HFFc6 (cell line): ENCODE measurements at regions not wholly inside any gene's neighbourhood (a gene's known extent, or its start where the extent isn't known, plus 50 kb on each side); places are given as distances from the start of the nearest gene placed in this dataset.

Experiments
- DNase-seq: peaks from one replicate; pipeline ENCODE4 v3.0.0-alpha.2; 2018
- H3K27ac Mint-ChIP-seq: 2 replicates; pipeline ENCODE4 v1.8.0; 2020; ENCODE audit warnings: mild to moderate bottlenecking, mixed read lengths
- H3K27me3 Mint-ChIP-seq: 2 replicates; pipeline ENCODE4 v1.8.0; 2021; ENCODE audit warnings: mild to moderate bottlenecking, moderate library complexity, mixed read lengths; ENCODE audit not compliant: insufficient read depth
- H3K36me3 Mint-ChIP-seq: 2 replicates; pipeline ENCODE4 v1.8.0; 2021; ENCODE audit warnings: low read depth, mixed read lengths
- H3K4me1 Mint-ChIP-seq: 2 replicates; pipeline ENCODE4 v1.8.0; 2020; ENCODE audit warnings: low read depth, mixed read lengths
- H3K4me3 Mint-ChIP-seq: 2 replicates; pipeline ENCODE4 v1.8.0; 2020; ENCODE audit warnings: mild to moderate bottlenecking, moderate library complexity, mixed read lengths
- H3K9me3 Mint-ChIP-seq: 2 replicates; pipeline ENCODE4 v1.8.0; 2020; ENCODE audit warnings: mild to moderate bottlenecking, mixed read lengths
- CTCF ChIP-seq: fragments of 200-600 bp; sonication (generic); IDR thresholded peaks from 2 replicates; pipeline ENCODE4 v1.5.0; 2021; ENCODE audit warnings: antibody characterized with exemption, mild to moderate bottlenecking

- Mint-ChIP-seq H3K36me3 (no peaks in the 10 kb centered on the region), H3K4me1 (peaks cover 19% of the 10 kb centered on the region), H3K9me3 (no peaks in the 10 kb centered on the region), H3K4me3 (no peak overlapping the region), H3K27ac (no peak overlapping the region), H3K27me3 (peaks cover 6% of the 10 kb centered on the region)
- no peak for DNase-seq
- no peak for TF ChIP-seq CTCF
Measured at GRCh38 chr3:46091741-46092701, 64.7 kb upstream of the XCR1 start.

- no peak for TF ChIP-seq CTCF
- H3K27ac Mint-ChIP-seq = no peak overlapping the region
- DNase-seq = no peak
- H3K36me3 Mint-ChIP-seq = no peaks in the 10 kb centered on the region
- H3K27me3 Mint-ChIP-seq = peaks cover 10% of the 10 kb centered on the region
- H3K4me3 Mint-ChIP-seq = no peak overlapping the region
- peaks cover 19% of the 10 kb centered on the region for H3K4me1 Mint-ChIP-seq
- no peaks in the 10 kb centered on the region for H3K9me3 Mint-ChIP-seq
Measured at GRCh38 chr3:46091046-46091445, 63.8 kb upstream of the XCR1 start.

GRCh38 chr3:46090161-46090591, 62.9 kb upstream of the XCR1 start:
- H3K27me3 Mint-ChIP-seq = peaks cover 10% of the 10 kb centered on the region
- no peaks in the 10 kb centered on the region for H3K36me3 Mint-ChIP-seq
- H3K27ac Mint-ChIP-seq = peak overlapping the region; percentile 67; the same call in 1 of the 2 replicates
- TF ChIP-seq CTCF = no peak
- no peak overlapping the region for H3K4me3 Mint-ChIP-seq
- no peak for DNase-seq
- H3K4me1 Mint-ChIP-seq = peaks cover 27% of the 10 kb centered on the region
- no peaks in the 10 kb centered on the region for H3K9me3 Mint-ChIP-seq

- TF ChIP-seq CTCF = no peak
- H3K36me3 Mint-ChIP-seq = no peaks in the 10 kb centered on the region
- H3K27me3 Mint-ChIP-seq = peaks cover 10% of the 10 kb centered on the region
- peak overlapping the region; percentile 67 for H3K27ac Mint-ChIP-seq
- no peaks in the 10 kb centered on the region for H3K9me3 Mint-ChIP-seq
- no peak overlapping the region for H3K4me3 Mint-ChIP-seq
- peaks cover 27% of the 10 kb centered on the region for H3K4me1 Mint-ChIP-seq
- DNase-seq = peak; percentile 96
Measured at GRCh38 chr3:46089237-46090011, 62.1 kb upstream of the XCR1 start.

- Mint-ChIP-seq H3K4me3 (no peak overlapping the region), H3K27me3 (peaks cover 7% of the 10 kb centered on the region), H3K4me1 (peaks cover 27% of the 10 kb centered on the region), H3K9me3 (no peaks in the 10 kb centered on the region), H3K36me3 (no peaks in the 10 kb centered on the region), H3K27ac (no peak overlapping the region)
- peak; percentile 31 for DNase-seq
- peak; percentile 66 for TF ChIP-seq CTCF
Measured at GRCh38 chr3:46087871-46088270, 60.6 kb upstream of the XCR1 start.
